IPS DF 6.9 (cell line): ENCODE measurements at regions not wholly inside any gene's neighbourhood (a gene's known extent, or its start where the extent isn't known, plus 50 kb on each side); places are given as distances from the start of the nearest gene placed in this dataset.
"Not testable (repeated sequence)": the region's sequence is repeated elsewhere in the genome, so short reads cannot be mapped to it uniquely, and the experiment has no call there.

Source experiments
- DNase-seq: peaks from one replicate; pipeline ENCODE4 v3.0.0-alpha.2; 2013; ENCODE audit warnings: low read depth, low spot score
- H3K27ac ChIP-seq: one replicate; pipeline ENCODE4 v1.5.1; 2013; ENCODE audit warnings: low read length, control low read depth
- H3K27me3 ChIP-seq: 2 replicates; pipeline ENCODE4 v1.6.1; 2013; ENCODE audit warnings: mild to moderate bottlenecking, low read length; ENCODE audit not compliant: control insufficient read depth, insufficient read depth
- H3K36me3 ChIP-seq: 2 replicates; pipeline ENCODE4 v1.6.1; 2013; ENCODE audit warnings: low read length; ENCODE audit not compliant: control insufficient read depth, insufficient read depth
- H3K4me1 ChIP-seq: 2 replicates; pipeline ENCODE4 v1.6.1; 2013; ENCODE audit warnings: low read length; ENCODE audit not compliant: control insufficient read depth, insufficient read depth
- H3K4me3 ChIP-seq: 2 replicates; pipeline ENCODE4 v1.5.1; 2013; ENCODE audit warnings: mild to moderate bottlenecking, low read length
- H3K9me3 ChIP-seq: 2 replicates; pipeline ENCODE4 v1.6.1; 2013; ENCODE audit warnings: low read length, inconsistent platforms; ENCODE audit not compliant: control insufficient read depth, insufficient read depth
- WGBS: extraction: QIAGEN DNeasy Blood & Tissue Kit; methylation state at CpG from one replicate; pipeline ENCODE4 v1.1.7; 2013; ENCODE audit warnings: mixed read lengths, missing lambda C conversion rate; ENCODE audit not compliant: insufficient read length, insufficient coverage; 5-methylcytosine and 5-hydroxymethylcytosine counted together

- Histone ChIP-seq H3K4me1 (no peaks in the 10 kb centered on the region), H3K27me3 (no peaks in the 10 kb centered on the region), H3K9me3 (no peaks in the 10 kb centered on the region), H3K36me3 (no peaks in the 10 kb centered on the region), H3K27ac (no peak overlapping the region), H3K4me3 (no peak overlapping the region)
- no CpG with 5 or more reads among the region's 13 CpGs for WGBS
- no peak for DNase-seq
Measured at GRCh38 chr7:156533420-156533819, 107.2 kb upstream of the RNF32 start.

GRCh38 chr7:156532016-156532602 is 108.5 kb upstream of the RNF32 start:
- Histone ChIP-seq H3K4me1 (no peaks in the 10 kb centered on the region), H3K36me3 (no peaks in the 10 kb centered on the region), H3K27ac (no peak overlapping the region), H3K4me3 (no peak overlapping the region), H3K27me3 (no peaks in the 10 kb centered on the region), H3K9me3 (no peaks in the 10 kb centered on the region)
- no peak for DNase-seq
- WGBS: no CpG with 5 or more reads among the region's 2 CpGs

- Histone ChIP-seq H3K4me1 (no peaks in the 10 kb centered on the region), H3K36me3 (no peaks in the 10 kb centered on the region), H3K4me3 (no peak overlapping the region), H3K27me3 (no peaks in the 10 kb centered on the region), H3K9me3 (no peaks in the 10 kb centered on the region), H3K27ac (no peak overlapping the region)
- DNase-seq: no peak
- no CpG with 5 or more reads among the region's 5 CpGs for WGBS
Measured at GRCh38 chr7:156529956-156530355, 110.6 kb upstream of the RNF32 start.

GRCh38 chr7:156527458-156527890 is 113.1 kb upstream of the RNF32 start:
- DNase-seq: no peak
- no peaks in the 10 kb centered on the region for H3K27me3 ChIP-seq
- no peak overlapping the region for H3K27ac ChIP-seq
- no peaks in the 10 kb centered on the region for H3K9me3 ChIP-seq
- no peak overlapping the region for H3K4me3 ChIP-seq
- H3K36me3 ChIP-seq: no peaks in the 10 kb centered on the region
- WGBS: no CpG with 5 or more reads among the region's 4 CpGs
- H3K4me1 ChIP-seq: no peaks in the 10 kb centered on the region

- no CpG with 5 or more reads among the region's 11 CpGs for WGBS
- H3K4me1 ChIP-seq: no peaks in the 10 kb centered on the region
- H3K27me3 ChIP-seq: no peaks in the 10 kb centered on the region
- H3K4me3 ChIP-seq: no peak overlapping the region
- H3K36me3 ChIP-seq: no peaks in the 10 kb centered on the region
- DNase-seq: no peak
- H3K27ac ChIP-seq: no peak overlapping the region
- no peaks in the 10 kb centered on the region for H3K9me3 ChIP-seq
Measured at GRCh38 chr7:156524818-156525597, 115.6 kb upstream of the RNF32 start.

GRCh38 chr7:156523447-156524048 is 117.0 kb upstream of the RNF32 start:
- H3K4me1 ChIP-seq: no peaks in the 10 kb centered on the region
- no CpG with 5 or more reads among the region's 24 CpGs for WGBS
- H3K4me3 ChIP-seq: no peak overlapping the region
- no peaks in the 10 kb centered on the region for H3K9me3 ChIP-seq
- no peaks in the 10 kb centered on the region for H3K36me3 ChIP-seq
- no peak for DNase-seq
- no peak overlapping the region for H3K27ac ChIP-seq
- no peaks in the 10 kb centered on the region for H3K27me3 ChIP-seq

GRCh38 chr7:156522801-156523200 is 117.8 kb upstream of the RNF32 start:
- no peaks in the 10 kb centered on the region for H3K27me3 ChIP-seq
- no peaks in the 10 kb centered on the region for H3K4me1 ChIP-seq
- WGBS: no CpG with 5 or more reads among the region's 17 CpGs
- no peaks in the 10 kb centered on the region for H3K36me3 ChIP-seq
- no peak overlapping the region for H3K27ac ChIP-seq
- H3K4me3 ChIP-seq: no peak overlapping the region
- H3K9me3 ChIP-seq: no peaks in the 10 kb centered on the region
- DNase-seq: no peak

- DNase-seq: no peak
- no peaks in the 10 kb centered on the region for H3K9me3 ChIP-seq
- no peak overlapping the region for H3K27ac ChIP-seq
- no peaks in the 10 kb centered on the region for H3K27me3 ChIP-seq
- no peaks in the 10 kb centered on the region for H3K4me1 ChIP-seq
- no peaks in the 10 kb centered on the region for H3K36me3 ChIP-seq
- WGBS: no CpG with 5 or more reads among the region's 12 CpGs
- H3K4me3 ChIP-seq: no peak overlapping the region
Measured at GRCh38 chr7:156519070-156519469, 121.5 kb upstream of the RNF32 start.

- WGBS: no CpG with 5 or more reads among the region's 7 CpGs
- Histone ChIP-seq H3K27ac (no peak overlapping the region), H3K4me3 (no peak overlapping the region), H3K4me1 (no peaks in the 10 kb centered on the region), H3K9me3 (no peaks in the 10 kb centered on the region), H3K36me3 (no peaks in the 10 kb centered on the region), H3K27me3 (no peaks in the 10 kb centered on the region)
- no peak for DNase-seq
Measured at GRCh38 chr7:156518466-156518865, 122.1 kb upstream of the RNF32 start.

- H3K27ac ChIP-seq, DNase-seq, H3K36me3 ChIP-seq, H3K27me3 ChIP-seq, H3K4me3 ChIP-seq, H3K9me3 ChIP-seq, H3K4me1 ChIP-seq: not testable (repeated sequence)
- WGBS: no CpG with 5 or more reads among the region's 8 CpGs
Measured at GRCh38 chr7:156517858-156518257, 122.7 kb upstream of the RNF32 start.
